Aorta (tissue), 5 donors: ENCODE measurements at regions not wholly inside any gene's neighbourhood (a gene's known extent, or its start where the extent isn't known, plus 50 kb on each side); places are given as distances from the start of the nearest gene placed in this dataset.

ENCODE experiments used
- ATAC-seq: fragments of 200-7000 bp; cut with Tn5 transposase; one replicate; pipeline ENCODE4 v1.9.1; 2022; ENCODE audit warnings: moderate library complexity; ENCODE audit not compliant: low FRiP score
- DNase-seq, 2 donors: peaks; one replicate each; pipeline ENCODE4 v3.0.0-alpha.2; 2020
- H3K27ac ChIP-seq, 2 donors: one replicate each; pipeline ENCODE4 v1.5.1; 2013; ENCODE audit warnings: low read length in 2 of 2, mild to moderate bottlenecking in 2 of 2, moderate library complexity in 2 of 2, control low read depth in 1 of 2, inconsistent platforms in 1 of 2, low read depth in 1 of 2
- H3K27me3 ChIP-seq, 2 donors: one replicate each; pipeline ENCODE4 v1.6.1; 2013; ENCODE audit warnings: control low read depth in 1 of 2, low read length in 1 of 2, mild to moderate bottlenecking in 1 of 2, moderate library complexity in 1 of 2; ENCODE audit not compliant: insufficient read depth in 2 of 2, control insufficient read depth in 1 of 2
- H3K36me3 ChIP-seq, 2 donors: one replicate each; pipeline ENCODE4 v1.6.1; 2013; ENCODE audit warnings: control low read depth in 1 of 2, low read length in 1 of 2, mild to moderate bottlenecking in 1 of 2; ENCODE audit not compliant: insufficient read depth in 2 of 2, control insufficient read depth in 1 of 2
- H3K4me1 ChIP-seq, 2 donors: one replicate each; pipeline ENCODE4 v1.6.1; 2013; ENCODE audit warnings: low read length in 2 of 2, control low read depth in 1 of 2, mild to moderate bottlenecking in 1 of 2, moderate library complexity in 1 of 2; ENCODE audit not compliant: insufficient read depth in 2 of 2, control insufficient read depth in 1 of 2
- H3K4me3 ChIP-seq, 2 donors: one replicate each; pipeline ENCODE4 v1.5.1; 2013; ENCODE audit warnings: low read length in 2 of 2, control low read depth in 1 of 2, mild to moderate bottlenecking in 1 of 2
- H3K9me3 ChIP-seq: one replicate; pipeline ENCODE4 v1.6.1; 2013; ENCODE audit warnings: mild to moderate bottlenecking, low read length; ENCODE audit not compliant: control insufficient read depth
- WGBS, 2 donors: extraction: QIAGEN DNeasy Blood & Tissue Kit; methylation state at CpG; one replicate each; pipeline ENCODE4 v1.1.7; 2013; 5-methylcytosine and 5-hydroxymethylcytosine counted together
- intact Hi-C, 2 donors: fragments of 100-400 bp; cut with DNase I; formaldehyde crosslinking; loops; one replicate each; pipeline versions ENCODE4 v1.14.2 to v1.15.0; 2022
- donor health status: healthy with polysubstance abuse.
- donor health status: Bipolar disorder and iron deficiency.
- donor health status: DM: no; HTN: no; CAD: no.
- donor health status: DM: no; HTN: no; CAD: no.
- donor health status: DM: yes; HTN: yes; CAD: no.

- intact Hi-C loops = no loop called here
- Histone ChIP-seq H3K27ac (no peak overlapping the region), H3K4me3 (no peak overlapping the region), H3K27me3 (no peaks in the 10 kb centered on the region), H3K4me1 (no peaks in the 10 kb centered on the region), H3K36me3 (no peaks in the 10 kb centered on the region), H3K9me3 (no peaks in the 10 kb centered on the region)
- DNase-seq (no peak), ATAC-seq (no peak)
- WGBS, 2 donors = 77 to 82% methylated on average over 1 of the region's 1 CpG
These were observed 1231.3 kb downstream of the EPHA7 start for GRCh38 chr6:92188016-92188415.

- H3K4me3 ChIP-seq = no peak overlapping the region
- intact Hi-C loops = no loop called here
- H3K27ac ChIP-seq = no peak overlapping the region
- no peaks in the 10 kb centered on the region for H3K27me3 ChIP-seq
- DNase-seq (no peak), ATAC-seq (no peak)
- no peaks in the 10 kb centered on the region for H3K36me3 ChIP-seq
- H3K9me3 ChIP-seq = no peaks in the 10 kb centered on the region
- H3K4me1 ChIP-seq = no peaks in the 10 kb centered on the region
- 86 to 88% methylated on average over 3 of the region's 3 CpGs for WGBS, 2 donors
These were observed 1234.4 kb downstream of the EPHA7 start for GRCh38 chr6:92184933-92185332.

GRCh38 chr6:92181347-92181746, 1238.0 kb downstream of the EPHA7 start:
- H3K27ac ChIP-seq = no peak overlapping the region
- H3K36me3 ChIP-seq = no peaks in the 10 kb centered on the region
- ATAC-seq (no peak), DNase-seq (no peak)
- no peaks in the 10 kb centered on the region for H3K9me3 ChIP-seq
- no peaks in the 10 kb centered on the region for H3K27me3 ChIP-seq
- H3K4me1 ChIP-seq = no peaks in the 10 kb centered on the region
- intact Hi-C loops = no loop called here
- 57 to 60% methylated on average over 4 of the region's 4 CpGs for WGBS, 2 donors
- H3K4me3 ChIP-seq = no peak overlapping the region

GRCh38 chr6:92180090-92180489, 1239.3 kb downstream of the EPHA7 start:
- Histone ChIP-seq H3K4me1 (no peaks in the 10 kb centered on the region), H3K27me3 (no peaks in the 10 kb centered on the region), H3K27ac (no peak overlapping the region), H3K4me3 (no peak overlapping the region), H3K36me3 (no peaks in the 10 kb centered on the region), H3K9me3 (no peaks in the 10 kb centered on the region)
- DNase-seq (no peak), ATAC-seq (no peak)
- WGBS, 2 donors = 74 to 83% methylated on average over 2 of the region's 2 CpGs
- intact Hi-C loops = no loop called here

GRCh38 chr6:92176666-92177065, 1242.7 kb downstream of the EPHA7 start:
- Histone ChIP-seq H3K4me3 (no peak overlapping the region), H3K27me3 (no peaks in the 10 kb centered on the region), H3K27ac (no peak overlapping the region), H3K36me3 (no peaks in the 10 kb centered on the region), H3K4me1 (peaks cover 1 to 2% of the 10 kb centered on the region in 2 donors), H3K9me3 (no peaks in the 10 kb centered on the region)
- intact Hi-C loops = no loop called here
- WGBS, 2 donors = 5 to 11% methylated on average over 1 of the region's 1 CpG
- ATAC-seq = no peak
- no peak for DNase-seq

GRCh38 chr6:92174398-92175073, 1244.8 kb downstream of the EPHA7 start:
- intact Hi-C loops = no loop called here
- Histone ChIP-seq H3K36me3 (no peaks in the 10 kb centered on the region), H3K27me3 (no peaks in the 10 kb centered on the region), H3K9me3 (no peaks in the 10 kb centered on the region), H3K4me3 (no peak overlapping the region), H3K4me1 (peaks cover 1 to 2% of the 10 kb centered on the region in 2 donors), H3K27ac (no peak overlapping the region)
- ATAC-seq = no peak
- no peak for DNase-seq
- 41 to 46% methylated on average over 6 of the region's 6 CpGs for WGBS, 2 donors

GRCh38 chr6:92169506-92169905, 1249.9 kb downstream of the EPHA7 start:
- DNase-seq (no peak), ATAC-seq (no peak)
- 91 to 96% methylated on average over 1 of the region's 1 CpG for WGBS, 2 donors
- Histone ChIP-seq H3K36me3 (no peaks in the 10 kb centered on the region), H3K27me3 (no peaks in the 10 kb centered on the region), H3K4me3 (no peak overlapping the region), H3K4me1 (peaks cover 0 to 2% of the 10 kb centered on the region in 2 donors), H3K9me3 (no peaks in the 10 kb centered on the region), H3K27ac (no peak overlapping the region)
- intact Hi-C loops = no loop called here

GRCh38 chr6:92166666-92167065, 1252.7 kb downstream of the EPHA7 start:
- ATAC-seq (no peak), DNase-seq (no peak)
- Histone ChIP-seq H3K36me3 (no peaks in the 10 kb centered on the region), H3K27ac (no peak overlapping the region), H3K4me1 (no peaks in the 10 kb centered on the region), H3K9me3 (no peaks in the 10 kb centered on the region), H3K27me3 (no peaks in the 10 kb centered on the region), H3K4me3 (no peak overlapping the region)
- intact Hi-C loops = no loop called here

GRCh38 chr6:92161953-92162352, 1257.4 kb downstream of the EPHA7 start:
- Histone ChIP-seq H3K4me3 (no peak overlapping the region), H3K9me3 (no peaks in the 10 kb centered on the region), H3K27me3 (no peaks in the 10 kb centered on the region), H3K4me1 (no peaks in the 10 kb centered on the region), H3K27ac (no peak overlapping the region), H3K36me3 (no peaks in the 10 kb centered on the region)
- DNase-seq (no peak), ATAC-seq (no peak)
- intact Hi-C loops = no loop called here
